ENCODE measurements at regions not wholly inside any gene's neighbourhood (a gene's known extent, or its start where the extent isn't known, plus 50 kb on each side); places are given as distances from the start of the nearest gene placed in this dataset.
"Not testable (repeated sequence)": the region's sequence is repeated elsewhere in the genome, so short reads cannot be mapped to it uniquely, and the experiment has no call there.

DNA sequence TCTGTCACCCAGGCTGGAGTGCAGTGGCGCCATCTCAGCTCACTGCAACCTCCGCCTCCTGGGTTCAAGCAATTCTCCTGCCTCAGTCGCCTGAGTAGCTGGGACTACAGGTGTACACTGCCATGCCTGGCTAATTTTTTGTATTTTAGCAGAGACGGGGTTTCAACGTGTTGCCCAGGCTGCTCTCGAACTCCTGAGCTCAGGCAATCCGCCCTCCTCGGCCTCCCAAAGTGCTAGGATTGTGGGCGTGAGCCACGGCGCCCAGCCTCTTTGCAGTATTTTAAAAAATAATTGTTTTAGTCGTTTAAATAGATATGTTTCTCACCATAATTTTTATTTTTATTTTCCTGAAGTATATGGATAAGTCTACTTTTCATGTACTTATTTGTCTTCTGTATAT lies 452.9 kb upstream of the SPTLC3 start:
- not testable (repeated sequence) for TF ChIP-seq CTCF, POLR2A (IDR thresholded peaks at IDR 0.05)
